ENCODE measurements at regions not wholly inside any gene's neighbourhood (a gene's known extent, or its start where the extent isn't known, plus 50 kb on each side); places are given as distances from the start of the nearest gene placed in this dataset.

DNA sequence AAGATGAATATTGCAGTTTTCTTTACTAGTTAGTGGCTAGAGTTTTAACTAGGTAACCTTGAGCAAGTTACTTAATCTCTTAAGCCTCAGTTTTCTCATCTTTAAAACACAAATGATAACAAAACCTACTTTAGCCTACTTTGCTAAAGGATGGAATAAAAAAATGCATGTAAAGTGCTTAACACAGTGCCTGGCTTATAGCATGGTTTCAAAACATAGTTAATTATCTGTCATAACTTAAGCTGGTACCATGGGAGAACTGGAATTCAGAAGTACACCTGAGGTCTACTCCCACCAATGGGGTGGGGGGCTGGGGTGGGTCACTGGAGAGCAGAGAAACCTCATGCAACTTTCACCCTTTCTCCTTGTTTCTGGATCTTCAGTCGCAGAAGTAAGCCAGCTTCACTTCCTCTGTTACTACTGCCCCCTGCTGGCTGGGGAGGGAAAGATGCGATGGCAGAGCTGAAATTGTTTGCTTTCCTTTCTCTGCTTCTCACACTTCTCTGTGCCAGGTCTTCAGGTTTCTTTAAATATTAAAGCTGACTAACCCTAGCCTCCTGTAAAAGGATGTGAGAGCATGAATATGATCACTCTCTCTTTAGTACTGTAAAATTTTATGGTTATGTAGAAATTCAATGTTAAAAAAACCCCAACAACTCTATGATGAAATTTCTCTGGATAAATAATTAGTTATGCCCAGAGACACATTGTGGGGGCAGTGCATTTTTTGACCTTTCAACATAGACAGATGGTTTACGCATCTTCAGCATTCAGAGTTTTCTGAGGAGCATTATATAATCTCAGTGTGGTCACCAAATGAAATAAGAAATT, 324.2 kb downstream of the HLX start:
- peak; percentile 83 for DNase-seq (ENCODE audit: extremely low spot score, unreplicated experiment)
- no peaks in the 10 kb centered on the region for H3K9me3 Mint-ChIP-seq
- H3K27me3 Mint-ChIP-seq, result peaks cover 42% of the 10 kb centered on the region
- TF ChIP-seq, protein P1, sequence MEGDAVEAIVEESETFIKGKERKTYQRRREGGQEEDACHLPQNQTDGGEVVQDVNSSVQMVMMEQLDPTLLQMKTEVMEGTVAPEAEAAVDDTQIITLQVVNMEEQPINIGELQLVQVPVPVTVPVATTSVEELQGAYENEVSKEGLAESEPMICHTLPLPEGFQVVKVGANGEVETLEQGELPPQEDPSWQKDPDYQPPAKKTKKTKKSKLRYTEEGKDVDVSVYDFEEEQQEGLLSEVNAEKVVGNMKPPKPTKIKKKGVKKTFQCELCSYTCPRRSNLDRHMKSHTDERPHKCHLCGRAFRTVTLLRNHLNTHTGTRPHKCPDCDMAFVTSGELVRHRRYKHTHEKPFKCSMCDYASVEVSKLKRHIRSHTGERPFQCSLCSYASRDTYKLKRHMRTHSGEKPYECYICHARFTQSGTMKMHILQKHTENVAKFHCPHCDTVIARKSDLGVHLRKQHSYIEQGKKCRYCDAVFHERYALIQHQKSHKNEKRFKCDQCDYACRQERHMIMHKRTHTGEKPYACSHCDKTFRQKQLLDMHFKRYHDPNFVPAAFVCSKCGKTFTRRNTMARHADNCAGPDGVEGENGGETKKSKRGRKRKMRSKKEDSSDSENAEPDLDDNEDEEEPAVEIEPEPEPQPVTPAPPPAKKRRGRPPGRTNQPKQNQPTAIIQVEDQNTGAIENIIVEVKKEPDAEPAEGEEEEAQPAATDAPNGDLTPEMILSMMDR (conservative IDR thresholded peaks at IDR 0.05), result peak; percentile 90
- no peak overlapping the region for H3K27ac Mint-ChIP-seq
- H3K4me3 Mint-ChIP-seq, result no peak overlapping the region
- no peaks in the 10 kb centered on the region for H3K36me3 Mint-ChIP-seq
- no peaks in the 10 kb centered on the region for H3K4me1 Mint-ChIP-seq (ENCODE audit: unreplicated experiment)

DNA sequence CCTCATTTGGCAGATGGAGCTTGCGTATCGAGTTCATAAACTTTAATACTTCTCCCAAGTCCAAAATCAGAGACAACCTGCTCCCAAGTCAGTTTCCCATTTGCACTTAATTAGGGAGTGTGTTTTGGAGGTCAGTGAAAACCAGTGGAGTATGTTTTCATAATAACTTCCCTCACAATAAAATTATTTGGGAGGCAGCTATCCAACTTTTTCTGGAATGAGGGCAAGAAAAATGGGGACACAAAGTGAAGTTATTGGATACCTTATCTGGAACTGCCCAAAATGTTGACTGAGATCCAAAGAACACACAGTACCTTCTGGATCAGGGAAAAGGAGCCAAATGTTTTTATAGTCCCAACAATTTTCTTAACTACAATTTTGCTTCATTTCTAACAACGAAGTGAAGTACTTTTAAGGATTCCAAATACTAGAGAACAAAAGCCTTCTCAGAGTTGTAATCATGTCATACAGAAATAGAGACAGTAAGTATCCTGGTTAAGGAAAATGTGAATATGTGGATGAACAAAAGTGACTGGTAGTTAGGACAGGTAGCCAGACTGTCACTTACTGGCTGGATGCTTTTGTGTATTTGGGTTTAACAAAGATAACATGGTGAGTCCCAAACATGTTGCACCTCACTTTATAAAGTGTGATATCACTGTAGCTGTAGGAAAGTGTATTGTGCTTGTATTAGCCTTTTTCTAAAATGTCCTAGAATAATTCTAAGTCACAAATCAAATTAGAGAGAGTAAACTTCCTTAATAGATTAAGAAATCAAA, 325.0 kb downstream of the HLX start:
- no peak overlapping the region for H3K27ac Mint-ChIP-seq
- no peaks in the 10 kb centered on the region for H3K4me1 Mint-ChIP-seq (ENCODE audit: unreplicated experiment)
- DNase-seq (ENCODE audit: extremely low spot score, unreplicated experiment), result no peak
- no peaks in the 10 kb centered on the region for H3K9me3 Mint-ChIP-seq
- H3K4me3 Mint-ChIP-seq, result no peak overlapping the region
- peaks cover 43% of the 10 kb centered on the region for H3K27me3 Mint-ChIP-seq
- TF ChIP-seq, protein P1 (conservative IDR thresholded peaks at IDR 0.05), result no peak
- H3K36me3 Mint-ChIP-seq, result no peaks in the 10 kb centered on the region

DNA sequence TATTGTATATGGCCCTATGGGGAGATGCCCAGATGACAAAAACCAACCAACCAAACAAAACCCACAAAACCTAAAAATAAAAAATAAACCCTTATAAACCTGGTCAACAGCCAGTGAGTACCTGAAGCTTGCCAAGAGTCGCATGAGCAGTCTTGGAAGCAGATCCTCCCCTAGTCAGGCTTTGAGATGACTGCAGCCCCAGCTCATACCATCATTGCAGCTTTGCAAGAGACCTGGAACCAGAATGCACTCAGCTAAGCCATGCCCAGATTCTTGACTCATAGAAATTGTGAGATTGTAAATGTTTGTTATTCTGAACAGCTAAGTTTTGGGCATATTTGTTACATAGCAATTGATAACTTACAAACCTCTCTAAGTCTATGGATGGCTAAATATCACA, 326.8 kb downstream of the HLX start:
- no peak overlapping the region for H3K4me3 Mint-ChIP-seq
- no peak for DNase-seq (ENCODE audit: extremely low spot score, unreplicated experiment)
- H3K4me1 Mint-ChIP-seq (ENCODE audit: unreplicated experiment), result no peaks in the 10 kb centered on the region
- H3K36me3 Mint-ChIP-seq, result no peaks in the 10 kb centered on the region
- TF ChIP-seq, protein P1 (conservative IDR thresholded peaks at IDR 0.05), result no peak
- no peaks in the 10 kb centered on the region for H3K9me3 Mint-ChIP-seq
- H3K27ac Mint-ChIP-seq, result no peak overlapping the region
- H3K27me3 Mint-ChIP-seq, result peaks cover 35% of the 10 kb centered on the region

DNA sequence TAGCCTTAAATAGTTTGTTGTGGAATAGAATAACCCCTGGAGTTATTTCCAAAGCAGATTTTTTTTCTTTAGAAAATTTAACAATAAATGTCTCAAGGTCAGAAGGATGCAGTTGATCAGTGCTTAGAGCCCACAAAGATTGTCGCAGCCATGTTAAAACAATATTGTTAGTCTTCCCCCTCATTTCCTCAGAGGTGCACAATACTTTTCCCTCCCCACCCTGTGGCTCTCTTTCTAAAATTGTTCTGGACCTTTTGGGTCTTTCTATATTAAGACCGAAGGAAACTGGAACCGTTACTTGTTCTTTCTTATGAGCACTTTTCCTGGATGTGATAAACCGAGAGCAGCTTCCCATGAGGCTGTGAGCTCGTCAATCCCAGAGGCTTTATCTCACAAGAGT, 333.7 kb downstream of the HLX start:
- Mint-ChIP-seq H3K4me3 (no peak overlapping the region), H3K27me3 (peaks cover 30% of the 10 kb centered on the region), H3K9me3 (no peaks in the 10 kb centered on the region), H3K27ac (no peak overlapping the region), H3K4me1 (ENCODE audit: unreplicated experiment) (no peaks in the 10 kb centered on the region), H3K36me3 (no peaks in the 10 kb centered on the region)
- DNase-seq (ENCODE audit: extremely low spot score, unreplicated experiment), result no peak
- TF ChIP-seq, protein P1 (conservative IDR thresholded peaks at IDR 0.05), result no peak

DNA sequence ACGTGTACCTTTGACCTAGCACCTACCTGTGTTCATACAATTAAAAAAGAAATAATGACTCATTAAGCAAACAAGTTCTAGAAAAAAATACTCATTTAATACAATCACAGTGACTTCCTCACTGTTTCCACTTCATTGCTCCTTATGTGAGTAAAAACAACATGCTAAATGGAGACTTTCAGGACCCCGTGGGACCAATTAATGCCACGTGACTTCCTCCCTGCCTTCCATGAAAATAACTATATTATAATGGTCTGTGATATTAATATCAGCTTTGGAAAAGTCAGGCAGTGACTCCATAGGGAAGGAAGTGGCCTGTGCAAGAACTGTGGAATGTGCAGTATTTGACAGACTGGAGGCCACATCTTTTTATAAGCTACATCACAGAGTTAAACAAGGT, 337.8 kb downstream of the HLX start:
- Mint-ChIP-seq H3K4me1 (ENCODE audit: unreplicated experiment) (no peaks in the 10 kb centered on the region), H3K27ac (no peak overlapping the region), H3K4me3 (no peak overlapping the region), H3K27me3 (peaks cover 26% of the 10 kb centered on the region), H3K36me3 (no peaks in the 10 kb centered on the region), H3K9me3 (no peaks in the 10 kb centered on the region)
- no peak for DNase-seq (ENCODE audit: extremely low spot score, unreplicated experiment)
- TF ChIP-seq, protein P1 (conservative IDR thresholded peaks at IDR 0.05), result no peak

Measured in type B pancreatic cell (in vitro differentiated cells).